ENCODE measurements at regions not wholly inside any gene's neighbourhood (a gene's known extent, or its start where the extent isn't known, plus 50 kb on each side); places are given as distances from the start of the nearest gene placed in this dataset.

GRCh38 chr1:112285316-112285715, 110.7 kb upstream of the CTTNBP2NL start (continued):
- TF ChIP-seq ETS1 (IDR thresholded peaks at IDR 0.05) (no peak), POLR2AphosphoS5 (IDR thresholded peaks at IDR 0.05; ENCODE audit: low read depth) (no peak), STAT1 (IDR thresholded peaks at IDR 0.05; ENCODE audit: unreplicated experiment) (no peak), EZH2phosphoT487 (IDR thresholded peaks at IDR 0.05; ENCODE audit: unreplicated experiment) (no peak), REST (IDR thresholded peaks at IDR 0.05; ENCODE audit: unreplicated experiment) (no peak)

- peaks cover 3% of the 10 kb centered on the region; the same call in 1 of the 3 replicates for H3K9me3 Mint-ChIP-seq
- H3K4me3 Mint-ChIP-seq, result no peak overlapping the region
- H3K27ac Mint-ChIP-seq, result no peak overlapping the region
- no peaks in the 10 kb centered on the region for H3K36me3 Mint-ChIP-seq (ENCODE audit: low read depth)
- Histone ChIP-seq H2AFZ (no peak overlapping the region), H3K79me2 (replicated peaks; ENCODE audit: insufficient read depth) (no peaks in the 10 kb centered on the region), H3K4me2 (no peak overlapping the region), H3F3A (replicated peaks; ENCODE audit: low read depth) (no peaks in the 10 kb centered on the region), H3K4me3 (no peak overlapping the region), H3K27me3 (ENCODE audit: insufficient read depth) (no peaks in the 10 kb centered on the region), H3K4me1 (ENCODE audit: insufficient read depth) (no peaks in the 10 kb centered on the region), H3K9me2 (ENCODE audit: insufficient read depth) (no peaks in the 10 kb centered on the region; the same call in 1 of the 2 replicates), H3K27ac (ENCODE audit: low read depth) (no peak overlapping the region), H3K36me3 (ENCODE audit: insufficient read depth) (no peaks in the 10 kb centered on the region), H4K20me1 (replicated peaks; ENCODE audit: insufficient read depth) (no peaks in the 10 kb centered on the region)
- H3K4me1 Mint-ChIP-seq, result no peaks in the 10 kb centered on the region
- ATAC-seq, result no peak
- H3K27me3 Mint-ChIP-seq (ENCODE audit: insufficient read depth, low read depth, poor library complexity), result peaks cover 2% of the 10 kb centered on the region
- DNase-seq (ENCODE audit: low spot score), result no peak
- TF ChIP-seq JUNB (IDR thresholded peaks at IDR 0.05; ENCODE audit: unreplicated experiment) (no peak), ETS1 (IDR thresholded peaks at IDR 0.05) (no peak), CTCF (conservative IDR thresholded peaks at IDR 0.05; ENCODE audit: low read depth in 2 of 2) (no peak), CREB1 (CRISPR knock-in tag; IDR thresholded peaks at IDR 0.05; ENCODE audit: low read depth) (no peak), EZH2phosphoT487 (IDR thresholded peaks at IDR 0.05; ENCODE audit: unreplicated experiment) (no peak), REST (IDR thresholded peaks at IDR 0.05; ENCODE audit: unreplicated experiment) (no peak), NANOG (IDR thresholded peaks at IDR 0.05; ENCODE audit: borderline replicate concordance) (no peak), ZNF114 (CRISPR knock-in tag; IDR thresholded peaks at IDR 0.05) (no peak)
Observed at GRCh38 chr1:112285746-112286145, 110.3 kb upstream of the CTTNBP2NL start.
